HG03159 (cell line): ENCODE measurements at regions not wholly inside any gene's neighbourhood (a gene's known extent, or its start where the extent isn't known, plus 50 kb on each side); places are given as distances from the start of the nearest gene placed in this dataset.

Experiments used
- ATAC-seq: cut with Tn5 transposase; IDR thresholded peaks from one replicate; pipeline ENCODE4 v1.9.1; 2021; ENCODE audit warnings: mild to moderate bottlenecking, moderate library complexity; ENCODE audit not compliant: unreplicated experiment

DNA sequence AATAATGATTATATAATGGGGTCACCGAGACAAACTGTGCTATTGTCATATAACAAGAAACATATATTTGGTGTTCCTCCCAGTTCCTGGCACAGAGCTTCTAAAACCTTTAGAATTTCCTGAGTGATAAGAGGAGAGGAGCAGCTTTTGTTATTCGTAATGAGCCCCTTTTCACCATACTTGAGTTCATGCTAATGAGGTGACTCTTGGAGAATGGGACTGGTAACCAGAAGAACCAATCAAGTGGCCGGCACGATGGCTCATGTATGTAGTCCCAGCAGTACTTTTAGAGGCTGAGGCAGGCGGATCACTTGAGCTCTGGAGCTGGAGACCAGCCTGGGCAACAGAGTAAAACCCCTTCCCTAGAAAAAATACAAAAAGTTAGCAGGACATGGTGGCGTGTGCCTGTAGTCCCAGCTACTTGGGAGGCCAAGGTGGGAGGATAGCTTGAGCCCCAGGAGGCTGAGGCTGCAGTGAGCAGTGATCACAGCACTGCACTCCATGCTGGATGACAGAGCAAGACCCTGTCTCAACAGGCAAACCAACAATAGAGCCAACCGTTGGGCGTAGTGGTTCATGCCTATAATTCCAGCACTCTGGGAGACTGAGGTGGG, 62.7 kb upstream of the FTH1 start:
- ATAC-seq, result no peak

- no peak for ATAC-seq
Measured at GRCh38 chr11:62026739-62027370, 59.4 kb upstream of the FTH1 start.

GRCh38 chr11:62025487-62026105, 58.2 kb upstream of the FTH1 start:
- peak; percentile 81 for ATAC-seq

DNA sequence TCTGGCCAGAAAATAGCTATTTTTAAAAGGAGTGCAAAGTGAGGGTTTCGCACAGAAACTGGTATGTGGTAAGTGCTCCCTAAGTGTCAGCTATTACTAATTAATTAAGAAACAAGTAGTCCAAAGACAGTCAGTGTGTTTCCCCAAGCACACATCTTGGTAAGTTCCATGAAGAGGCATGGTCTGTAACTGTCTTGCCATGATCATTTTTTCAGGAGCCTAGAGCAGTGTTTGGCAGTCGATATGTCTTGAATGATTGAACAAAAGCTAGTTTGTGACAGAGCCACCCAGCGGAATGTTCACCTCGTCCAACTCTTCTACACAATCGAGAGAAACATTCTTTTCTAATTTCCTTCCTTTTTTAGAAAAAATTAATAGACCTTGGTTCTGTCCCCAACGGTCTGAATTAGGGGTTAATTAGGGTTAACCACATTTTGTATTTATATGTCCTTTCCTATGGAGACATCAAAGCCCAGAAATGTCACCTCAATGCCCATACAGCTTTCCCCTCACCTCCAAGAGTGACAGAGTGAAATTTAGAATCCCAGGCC, 57.6 kb upstream of the FTH1 start:
- ATAC-seq, result no peak

GRCh38 chr11:62022211-62022610, 54.8 kb upstream of the FTH1 start:
- no peak for ATAC-seq

GRCh38 chr11:62020661-62021060, 53.2 kb upstream of the FTH1 start:
- no peak for ATAC-seq

DNA sequence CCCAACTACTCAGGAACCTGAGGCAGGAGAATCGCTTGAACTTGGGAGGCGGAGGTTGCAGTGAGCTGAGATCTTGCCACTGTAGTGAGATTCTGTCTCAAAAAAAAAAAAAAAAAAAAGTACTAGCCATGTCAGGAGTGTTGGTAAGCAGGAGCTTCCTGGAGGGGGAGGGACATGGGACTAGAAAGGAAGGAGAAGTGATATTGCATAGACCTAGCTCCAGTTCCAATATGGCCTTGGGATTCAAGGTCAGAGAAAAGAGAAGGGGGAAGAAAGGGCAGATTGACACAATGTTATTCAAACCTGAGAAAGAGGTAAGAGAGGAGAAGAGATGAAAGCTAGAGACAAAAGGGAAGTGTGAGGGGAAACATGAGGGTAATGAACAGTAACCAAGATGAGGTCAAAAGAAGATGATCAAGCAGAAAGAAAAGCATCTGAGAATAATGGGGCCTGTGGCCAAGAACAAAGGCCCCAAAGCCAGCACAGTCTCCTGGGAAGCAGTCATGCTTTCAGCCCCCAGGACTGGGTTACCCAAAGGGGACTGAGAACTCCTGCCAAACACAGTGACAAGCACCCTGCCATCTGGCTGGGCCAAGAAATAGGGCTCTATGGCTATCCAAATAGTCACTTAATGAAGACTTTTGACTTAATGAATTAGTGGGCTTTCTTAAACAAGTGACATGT, 51.7 kb upstream of the FTH1 start:
- no peak for ATAC-seq

DNA sequence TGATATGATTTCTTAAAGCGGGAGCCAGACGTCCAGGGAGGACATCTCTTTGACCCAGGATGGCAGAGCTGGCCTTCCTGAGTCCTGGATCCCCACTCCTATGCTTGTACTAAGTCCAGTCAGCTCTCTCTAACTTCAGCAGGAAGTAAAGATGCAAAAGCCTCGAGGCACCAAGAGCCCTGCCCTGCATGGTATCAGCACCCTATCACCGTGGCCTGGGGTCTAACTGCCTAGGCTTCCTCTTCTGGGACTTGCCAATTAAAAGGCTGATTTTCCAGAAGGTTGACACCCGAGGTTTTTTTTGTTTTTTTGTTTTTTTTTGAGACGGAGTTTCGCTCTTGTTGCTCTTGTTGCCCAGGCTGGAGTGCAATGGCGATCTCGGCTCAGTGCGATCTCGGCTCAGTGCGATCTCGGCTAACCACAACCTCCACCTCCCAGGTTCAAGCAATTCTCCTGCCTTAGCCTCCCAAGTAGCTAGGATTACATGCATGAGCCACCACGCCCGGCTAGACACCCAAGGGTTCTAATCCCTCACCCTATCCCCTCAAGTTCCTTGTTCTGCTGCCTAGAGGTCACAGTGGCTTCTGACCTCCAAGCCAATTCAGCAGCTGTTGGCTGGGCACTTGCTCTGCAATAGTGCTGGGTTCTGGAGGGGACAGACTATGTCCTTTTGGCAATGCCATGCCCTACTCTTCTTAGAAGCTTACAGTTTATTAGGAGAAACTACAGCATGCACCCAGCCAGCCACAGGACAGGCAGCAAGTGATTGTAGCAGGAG, 50.6 kb upstream of the FTH1 start:
- no peak for ATAC-seq
